GM18868 (cell line): ENCODE measurements at regions not wholly inside any gene's neighbourhood (a gene's known extent, or its start where the extent isn't known, plus 50 kb on each side); places are given as distances from the start of the nearest gene placed in this dataset.
A peak's percentile ranks its signal among the peaks of the same experiment; 100 is the strongest.
"Not testable (repeated sequence)": the region's sequence is repeated elsewhere in the genome, so short reads cannot be mapped to it uniquely, and the experiment has no call there.

ENCODE experiments used
- ATAC-seq: cut with Tn5 transposase; IDR thresholded peaks from one replicate; pipeline ENCODE4 v1.9.1; 2021; ENCODE audit warnings: mild to moderate bottlenecking, moderate library complexity; ENCODE audit not compliant: unreplicated experiment

DNA sequence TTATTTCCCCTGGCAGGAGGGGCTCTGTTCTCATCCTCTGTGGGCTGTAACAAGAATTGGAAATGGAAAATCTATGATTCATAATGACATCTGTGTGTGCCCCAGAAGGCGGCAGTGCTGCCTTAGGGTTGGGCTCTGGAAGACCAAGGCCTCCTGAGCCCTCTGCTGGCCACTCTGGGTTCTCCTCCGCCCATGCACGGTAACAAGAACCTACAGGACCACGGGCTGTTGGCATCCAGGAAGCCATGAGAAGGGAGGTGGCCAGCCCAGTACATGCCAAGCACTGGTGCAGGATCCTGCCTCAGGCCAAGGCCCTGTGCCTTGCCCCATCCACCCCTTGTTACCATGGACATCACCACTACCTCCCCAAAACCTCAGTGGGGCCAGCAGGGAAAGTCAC, 454.2 kb downstream of the TP53TG3F start:
- ATAC-seq: not testable (repeated sequence)

DNA sequence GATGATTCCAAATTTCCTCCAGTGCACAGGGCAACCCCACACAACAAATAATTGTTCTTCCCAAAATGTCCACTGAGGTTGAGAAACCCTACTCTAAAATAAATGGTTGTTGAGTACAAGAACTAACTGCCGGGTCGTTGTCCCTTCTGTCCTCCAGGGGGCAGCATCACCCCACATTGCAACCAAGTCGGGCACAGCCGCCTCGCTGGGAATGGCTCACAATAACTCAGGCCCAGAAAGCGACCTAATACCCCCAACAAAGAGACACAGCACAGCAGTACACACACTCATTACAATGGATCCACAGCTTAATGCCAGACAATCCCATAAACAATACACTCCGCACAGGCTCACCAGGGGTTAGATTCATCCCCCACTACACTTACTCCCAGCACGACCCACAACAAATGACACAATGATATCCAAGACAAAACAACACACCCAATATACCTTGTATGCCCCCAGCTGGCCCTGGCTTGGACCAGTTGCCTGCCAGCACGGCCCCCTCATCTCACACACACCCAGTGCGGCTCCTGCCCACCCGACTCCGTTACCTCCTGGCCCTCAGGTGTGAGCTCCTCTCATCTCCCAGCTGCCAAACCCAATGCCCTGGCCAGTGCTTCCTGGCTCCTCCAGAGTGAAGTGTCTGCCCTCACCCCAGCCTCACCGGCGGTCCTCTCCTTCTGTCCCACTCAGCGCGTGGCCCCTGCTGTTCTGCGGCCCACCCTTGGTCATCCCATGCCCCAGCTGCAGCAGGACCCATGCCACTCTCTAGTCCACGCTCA, 461.5 kb downstream of the TP53TG3F start:
- peak; percentile 78 for ATAC-seq

DNA sequence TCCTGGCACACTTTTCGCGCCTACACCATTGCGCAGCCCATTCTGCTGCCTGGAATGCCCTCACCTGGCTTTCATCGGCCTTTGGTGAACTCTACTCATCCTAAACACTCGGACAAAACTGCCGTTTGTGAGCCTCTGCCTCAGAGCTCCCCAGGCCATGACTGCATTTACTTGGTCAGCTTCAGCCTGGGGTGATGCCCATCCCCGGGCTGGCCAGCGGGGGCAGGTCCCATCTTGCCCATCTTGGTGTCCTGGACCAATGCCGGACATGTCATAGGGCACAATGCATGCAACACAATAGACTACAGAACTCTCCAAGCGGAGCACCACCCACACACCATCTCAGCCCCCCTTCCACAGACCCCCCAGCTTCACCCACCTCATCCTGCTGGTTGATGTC, 463.5 kb downstream of the TP53TG3F start:
- ATAC-seq: not testable (repeated sequence)

DNA sequence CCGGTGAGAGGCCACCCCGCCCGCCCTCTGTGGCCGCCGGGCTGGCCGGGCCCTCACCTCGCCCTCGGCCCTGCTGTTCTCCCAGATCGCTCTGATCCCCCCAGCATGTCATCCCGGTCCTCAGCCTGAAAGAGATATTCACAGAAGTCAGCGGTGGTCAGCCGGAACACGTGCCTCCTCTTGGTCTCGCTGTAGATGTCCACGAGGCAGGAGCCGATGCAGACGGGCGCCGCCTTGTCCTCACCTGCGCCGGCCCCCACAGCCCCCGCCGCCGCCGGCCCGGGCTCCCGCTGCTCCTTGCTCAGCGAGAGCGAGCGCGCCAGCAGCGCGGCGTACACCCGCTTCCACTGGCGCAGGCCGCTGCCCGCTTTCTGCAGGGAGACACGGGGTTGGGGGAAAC, 468.6 kb downstream of the TP53TG3F start:
- not testable (repeated sequence) for ATAC-seq

DNA sequence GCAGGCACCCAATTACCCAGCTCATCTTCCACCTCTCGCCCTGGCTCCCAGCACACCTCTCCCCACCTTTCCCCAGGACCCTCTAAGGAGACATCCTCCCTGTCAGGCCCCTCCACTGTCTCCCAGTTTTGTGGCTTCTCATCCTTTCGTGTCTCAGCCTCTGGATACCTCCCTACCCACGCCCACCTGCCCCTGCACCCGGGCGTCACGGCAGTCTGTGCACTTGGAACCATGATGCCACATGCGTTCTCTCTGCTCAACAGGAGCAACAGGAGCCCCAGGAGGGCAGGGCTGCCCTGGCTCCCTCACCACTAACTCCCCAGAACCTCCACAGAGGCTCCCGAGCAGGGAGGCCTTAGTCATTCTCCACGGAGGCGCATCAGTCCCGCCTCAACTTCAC, 472.8 kb downstream of the TP53TG3F start:
- ATAC-seq: not testable (repeated sequence)

DNA sequence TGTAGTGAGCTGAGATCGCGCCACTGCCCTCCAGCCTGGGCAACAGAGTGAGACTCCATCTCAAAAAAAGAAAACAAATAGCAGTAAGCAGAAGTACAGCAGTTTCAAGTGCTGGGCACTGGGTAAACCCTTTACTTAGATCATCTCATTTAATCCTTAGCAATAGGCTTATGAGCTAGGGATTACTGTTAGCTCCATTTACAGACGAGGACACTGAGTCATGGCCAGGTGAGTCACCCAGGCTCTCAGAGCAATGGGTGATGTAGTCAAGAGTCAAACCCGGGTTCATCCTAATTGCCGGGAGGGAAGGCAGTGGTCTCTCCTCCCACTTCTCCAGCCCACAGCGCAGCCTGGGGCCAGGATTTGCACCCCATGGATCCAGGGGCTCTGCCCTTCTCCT, 473.6 kb downstream of the TP53TG3F start:
- not testable (repeated sequence) for ATAC-seq

DNA sequence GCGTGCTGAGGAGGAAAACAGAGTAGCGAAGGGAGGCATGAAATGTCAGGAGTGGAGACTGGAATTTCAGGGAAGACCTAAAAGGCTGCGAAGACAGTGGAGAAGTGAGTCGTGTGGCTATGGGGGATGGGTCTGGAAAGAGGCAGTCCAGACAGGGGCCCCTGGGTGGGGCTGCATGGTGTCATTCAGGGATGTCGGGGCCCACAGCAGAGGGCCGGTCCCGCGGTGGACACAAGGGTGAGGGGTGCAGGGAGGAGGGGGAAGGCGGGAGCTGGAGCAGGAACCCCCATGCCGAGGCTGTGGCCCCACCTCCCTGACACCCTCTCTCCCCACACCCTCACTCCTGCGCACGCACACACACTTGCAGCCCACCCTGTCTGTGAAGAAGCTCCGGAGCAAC, 476.4 kb downstream of the TP53TG3F start:
- not testable (repeated sequence) for ATAC-seq

DNA sequence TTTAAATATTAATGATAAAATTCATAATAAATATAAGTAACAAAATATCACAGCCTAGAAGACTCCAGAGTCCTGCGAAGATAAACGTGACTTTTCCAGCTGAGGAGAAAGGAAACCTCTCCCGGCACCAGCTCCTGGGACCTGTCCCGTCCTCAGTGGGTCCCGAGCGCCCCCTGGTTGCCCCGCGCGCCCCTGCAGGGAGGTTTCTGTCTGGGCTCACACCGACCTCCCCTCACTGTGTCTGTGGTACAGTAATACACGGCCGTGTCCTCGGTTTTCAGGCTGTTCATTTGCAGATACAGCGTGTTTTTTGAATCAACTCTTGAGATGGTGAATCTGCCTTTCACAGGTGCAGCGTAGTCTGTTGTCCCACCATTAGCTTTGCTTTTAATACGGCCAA, 478.7 kb downstream of the TP53TG3F start:
- ATAC-seq: not testable (repeated sequence)

DNA sequence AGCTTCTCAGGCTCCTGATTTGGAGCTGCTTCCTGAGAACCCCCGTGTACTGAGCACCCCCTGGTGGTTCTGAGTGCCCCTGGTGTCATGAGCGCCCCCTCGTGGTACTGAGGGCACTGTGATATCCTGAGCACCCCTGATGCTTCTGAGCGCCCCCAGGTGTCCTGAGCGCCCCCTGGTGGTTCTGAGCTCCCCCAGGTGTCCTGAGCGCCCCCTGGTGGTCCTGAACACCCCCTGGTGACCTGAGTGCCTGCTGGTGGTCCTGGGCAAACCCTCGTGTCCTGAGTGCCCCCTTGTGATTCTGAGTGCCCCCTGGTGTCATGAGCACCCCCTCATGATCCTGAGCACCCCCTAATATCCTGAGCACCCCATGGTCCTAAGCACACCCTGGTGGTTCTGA, 502.1 kb downstream of the TP53TG3F start:
- ATAC-seq: not testable (repeated sequence)

DNA sequence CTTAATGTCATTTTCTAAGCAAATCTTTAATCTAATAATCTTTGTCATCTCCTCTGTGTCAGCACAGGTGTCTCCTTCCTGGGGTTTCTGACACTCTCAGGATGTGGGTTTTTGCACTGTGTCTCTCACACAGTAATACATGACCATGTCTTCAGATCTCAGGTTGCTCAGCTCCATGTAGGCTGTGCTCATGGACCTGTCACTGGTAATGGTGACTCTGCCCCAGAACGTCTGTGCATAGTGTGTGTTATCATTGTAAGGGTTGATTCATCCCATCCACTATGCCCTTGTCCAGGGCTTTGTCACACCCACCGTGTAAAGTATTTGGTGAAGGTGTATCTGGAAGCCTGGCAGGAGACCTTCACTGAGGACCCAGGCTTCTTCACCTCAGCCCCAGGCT, 506.1 kb downstream of the TP53TG3F start:
- not testable (repeated sequence) for ATAC-seq

DNA sequence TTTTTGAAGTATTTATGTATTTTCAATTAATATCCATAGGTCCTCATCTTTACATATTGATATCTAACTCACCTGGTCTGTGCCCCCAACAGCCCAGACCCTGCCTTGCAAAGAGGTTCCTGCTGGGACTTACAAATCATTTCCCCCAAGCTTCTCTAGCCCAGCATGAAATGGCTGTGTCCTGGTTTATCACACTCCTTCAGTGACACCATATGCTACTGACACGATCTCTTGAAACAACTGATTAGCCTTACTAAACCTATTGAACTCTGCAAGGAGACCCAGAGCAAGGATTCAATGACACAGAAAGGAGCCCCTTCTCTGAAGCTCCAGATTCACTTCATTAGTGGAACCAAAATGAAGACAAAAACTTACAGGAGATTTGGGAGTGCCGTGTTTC, 507.4 kb downstream of the TP53TG3F start:
- not testable (repeated sequence) for ATAC-seq

DNA sequence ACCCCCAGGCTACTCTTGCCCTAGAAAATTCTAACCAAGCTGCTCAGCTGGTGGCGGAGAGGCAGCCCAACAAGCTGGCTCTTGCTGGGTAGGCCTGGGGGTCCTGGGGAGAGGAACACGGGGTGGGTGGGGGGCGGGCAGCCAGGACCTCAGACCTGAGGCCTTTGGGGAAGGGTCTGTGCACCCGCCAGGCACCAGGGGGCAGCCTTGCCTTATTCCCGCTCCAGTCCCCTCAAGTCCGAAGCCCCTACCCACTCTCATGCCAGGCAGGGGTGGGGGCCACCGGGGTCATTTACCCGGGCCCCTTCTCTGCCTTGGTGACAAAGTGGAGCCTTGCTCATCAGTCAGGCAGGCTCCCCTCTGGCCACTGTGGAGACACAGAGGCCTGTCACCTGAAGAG, 515.1 kb downstream of the TP53TG3F start:
- not testable (repeated sequence) for ATAC-seq

DNA sequence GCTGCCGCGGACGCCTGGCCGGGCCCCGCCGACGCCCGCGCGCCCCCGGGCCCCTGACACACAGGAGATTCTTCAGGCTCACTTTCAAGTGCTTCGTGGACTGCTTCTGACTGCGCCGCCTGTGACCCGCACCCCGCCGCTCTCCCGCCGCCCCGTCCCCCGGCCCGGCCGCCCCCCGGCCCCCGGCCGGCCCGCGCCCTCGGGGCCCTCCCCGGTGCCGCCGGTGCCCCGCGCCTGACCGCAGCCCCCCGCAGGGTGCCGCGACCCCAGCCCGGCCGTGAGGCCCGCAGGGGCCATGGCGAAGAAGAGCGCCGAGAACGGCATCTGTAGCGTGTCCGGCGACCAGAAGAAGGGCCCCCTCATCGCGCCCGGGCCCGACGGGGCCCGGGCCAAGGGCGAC, 516.3 kb downstream of the TP53TG3F start:
- not testable (repeated sequence) for ATAC-seq

DNA sequence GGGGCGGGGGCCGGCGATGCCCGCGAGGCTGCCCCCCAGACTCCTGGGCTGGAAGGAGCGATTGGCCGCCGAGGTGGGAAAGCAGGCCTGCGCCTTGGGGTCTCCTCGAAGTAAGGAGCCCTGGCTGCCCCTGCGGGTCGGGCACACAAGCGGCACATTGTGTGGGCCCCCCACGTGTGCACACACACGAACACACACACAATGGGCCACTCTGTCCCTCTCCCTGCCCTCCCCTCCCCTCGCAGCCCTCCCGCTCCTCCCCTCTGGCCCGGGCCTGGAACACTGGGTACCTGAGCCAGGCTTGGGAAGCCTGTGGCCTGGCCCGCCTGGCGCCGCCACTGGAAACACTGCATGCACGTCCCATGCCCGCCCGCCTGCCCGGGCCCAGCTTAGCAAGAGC, 517.1 kb downstream of the TP53TG3F start:
- not testable (repeated sequence) for ATAC-seq

DNA sequence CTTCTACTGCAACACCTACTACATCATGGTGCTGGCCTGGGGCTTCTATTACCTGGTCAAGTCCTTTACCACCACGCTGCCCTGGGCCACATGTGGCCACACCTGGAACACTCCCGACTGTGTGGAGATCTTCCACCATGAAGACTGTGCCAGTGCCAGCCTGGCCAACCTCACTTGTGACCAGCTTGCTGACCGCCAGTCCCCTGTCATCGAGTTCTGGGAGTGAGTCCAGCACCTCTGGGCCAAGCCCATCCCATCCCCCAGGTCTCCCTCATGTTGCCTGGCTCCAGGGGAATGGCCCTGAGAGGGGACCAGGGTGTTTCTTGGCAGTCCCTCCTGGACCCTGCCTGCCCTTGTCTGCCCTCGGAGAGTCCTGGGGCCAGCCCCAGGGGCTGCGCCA, 519.4 kb downstream of the TP53TG3F start:
- ATAC-seq: not testable (repeated sequence)

DNA sequence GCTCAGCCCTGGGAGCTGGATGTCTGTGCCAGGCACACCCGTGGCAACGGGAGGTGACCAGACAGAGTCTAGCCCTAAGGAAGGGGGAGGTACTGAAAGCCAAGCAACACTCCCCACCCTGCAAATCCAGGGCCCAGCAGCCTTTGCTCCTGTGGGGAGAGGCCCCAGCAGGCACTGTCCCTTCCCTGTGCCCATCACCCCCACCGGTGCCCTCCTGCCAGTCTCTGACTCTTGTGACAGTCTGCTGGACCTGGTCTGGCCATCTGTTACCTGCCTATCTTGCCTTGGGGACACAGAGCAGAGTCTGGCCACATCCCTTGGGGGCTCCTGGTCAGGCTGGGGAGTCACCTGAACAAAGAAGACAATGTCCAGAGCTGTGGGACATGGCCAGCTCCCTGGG, 520.2 kb downstream of the TP53TG3F start:
- not testable (repeated sequence) for ATAC-seq

DNA sequence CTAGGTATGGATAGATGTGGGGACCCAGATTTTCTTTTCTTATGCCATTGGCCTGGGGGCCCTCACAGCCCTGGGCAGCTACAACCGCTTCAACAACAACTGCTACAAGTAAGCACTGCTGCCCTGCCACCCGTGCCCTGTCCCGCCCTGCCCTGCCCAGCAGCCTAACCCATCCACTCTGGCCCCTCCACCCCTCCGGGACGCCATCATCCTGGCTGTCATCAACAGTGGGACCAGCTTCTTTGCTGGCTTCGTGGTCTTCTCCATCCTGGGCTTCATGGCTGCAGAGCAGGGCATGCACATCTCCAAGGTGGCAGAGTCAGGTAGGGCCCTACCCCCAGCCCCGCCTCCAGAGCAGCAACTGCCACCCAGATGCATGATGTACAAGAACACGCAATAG, 521.3 kb downstream of the TP53TG3F start:
- ATAC-seq: not testable (repeated sequence)

DNA sequence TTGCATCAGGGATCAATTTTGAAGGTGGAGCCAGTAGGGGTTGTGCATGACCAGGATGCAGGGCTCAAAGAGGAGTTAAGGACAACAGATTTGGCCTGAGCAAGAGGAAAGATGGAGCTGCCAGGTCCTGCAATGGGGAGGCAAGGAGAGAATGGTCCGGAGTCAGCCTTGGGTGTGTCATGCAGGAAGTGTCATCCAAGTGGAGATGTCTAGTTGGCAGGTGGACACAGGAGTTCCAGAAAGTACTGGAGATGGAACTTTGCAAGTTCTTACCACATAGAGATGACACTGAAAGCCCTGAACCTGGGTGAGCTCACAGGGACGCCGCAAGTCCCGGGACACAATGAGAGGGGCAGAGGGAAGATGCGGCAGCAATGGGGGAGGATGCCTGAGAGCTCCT, 525.0 kb downstream of the TP53TG3F start:
- ATAC-seq: not testable (repeated sequence)

DNA sequence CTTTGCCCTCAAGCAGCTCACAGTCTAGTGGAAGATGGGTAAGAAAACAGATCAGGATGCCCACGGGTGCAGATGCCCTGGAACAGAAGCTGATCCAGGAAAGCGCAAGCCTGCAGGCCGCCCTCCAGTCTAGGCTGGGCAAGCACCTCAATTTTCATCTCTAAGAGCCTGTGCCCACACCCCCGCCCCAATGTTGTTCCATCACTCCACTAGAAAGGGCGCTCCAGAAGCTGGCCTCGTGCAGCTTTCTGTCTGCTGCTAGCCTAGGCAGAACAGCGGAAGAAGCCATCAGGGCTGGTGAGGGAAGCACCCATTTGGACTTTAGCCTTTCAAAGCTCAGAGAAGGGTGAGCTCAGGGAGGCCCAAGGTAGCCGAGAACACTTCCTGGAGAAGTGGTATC, 527.1 kb downstream of the TP53TG3F start:
- not testable (repeated sequence) for ATAC-seq

DNA sequence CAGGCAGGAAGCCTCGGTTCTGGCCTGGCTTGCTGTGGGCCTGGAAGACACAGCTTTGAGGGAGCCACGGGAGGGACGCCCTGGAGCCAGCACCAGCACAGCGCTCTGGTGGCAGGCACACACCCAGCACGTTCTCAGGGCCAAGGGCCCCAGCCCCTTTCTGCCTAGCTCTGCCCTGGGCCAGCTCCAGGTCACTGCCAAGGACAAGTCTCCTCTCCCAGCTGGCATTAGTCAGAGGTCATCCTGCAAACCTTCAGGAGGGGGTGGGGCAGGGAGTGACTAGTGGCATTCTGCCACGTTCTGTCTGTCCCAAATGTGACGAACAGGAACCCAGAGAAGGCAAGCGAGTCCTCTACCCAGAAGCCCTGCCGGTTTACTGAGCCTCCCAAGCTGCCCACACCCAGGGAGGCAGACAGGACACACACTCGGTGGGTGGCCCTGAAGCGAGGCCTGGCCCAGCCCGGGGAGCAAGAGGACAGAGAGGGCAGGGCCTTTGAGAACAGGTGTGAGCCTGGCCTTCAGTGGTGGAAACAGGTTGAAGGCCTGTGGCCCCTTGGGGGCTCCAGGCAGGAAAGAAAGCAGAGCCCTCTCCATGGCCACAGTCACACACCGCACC, 528.0 kb downstream of the TP53TG3F start:
- ATAC-seq: not testable (repeated sequence)

DNA sequence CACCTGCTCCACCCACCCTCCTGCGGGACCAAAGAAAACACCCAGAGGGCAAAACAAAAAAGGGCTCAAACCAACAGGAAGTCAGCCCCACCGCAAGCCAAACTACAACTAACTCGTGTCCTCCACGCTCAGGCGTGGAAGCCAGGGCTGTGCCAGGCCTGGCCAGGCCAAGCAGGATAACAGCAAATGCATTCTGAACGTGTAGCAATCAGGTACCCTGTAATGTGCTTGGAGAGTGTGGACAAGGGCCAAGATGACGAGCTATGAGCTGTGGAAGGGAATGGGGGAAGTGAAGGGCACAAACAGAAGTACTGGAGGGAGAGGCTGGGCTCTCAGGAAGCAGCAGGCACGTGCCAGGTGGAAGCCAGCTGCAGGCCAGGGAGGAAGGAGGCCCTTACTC, 528.6 kb downstream of the TP53TG3F start:
- not testable (repeated sequence) for ATAC-seq

DNA sequence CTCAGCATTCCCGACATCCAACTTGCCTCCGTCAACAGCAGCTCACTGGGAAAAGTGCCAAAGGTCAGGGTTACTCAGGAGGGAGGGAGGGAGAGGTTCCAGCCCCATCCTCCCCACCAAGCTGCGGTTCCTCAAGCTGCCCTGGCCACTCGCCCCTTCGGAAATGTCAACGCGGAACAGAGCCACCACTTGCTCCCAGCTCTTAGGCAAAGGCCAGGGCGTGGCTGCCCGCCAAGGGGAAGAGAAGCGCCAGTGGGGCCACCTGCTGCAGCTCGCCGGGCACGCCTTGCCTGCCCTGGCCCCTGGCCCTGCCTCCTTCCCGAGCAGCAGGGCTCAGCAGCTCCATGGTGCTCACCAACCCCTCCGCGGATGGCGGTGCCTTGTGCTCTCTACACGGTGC, 531.1 kb downstream of the TP53TG3F start:
- not testable (repeated sequence) for ATAC-seq
